Tibial nerve (tissue), 3 donors: ENCODE measurements at regions not wholly inside any gene's neighbourhood (a gene's known extent, or its start where the extent isn't known, plus 50 kb on each side); places are given as distances from the start of the nearest gene placed in this dataset.

Source experiments
- POLR2A ChIP-seq, 2 donors: fragments of 450-650 bp; IDR thresholded peaks; one replicate each; pipeline ENCODE4 v1.6.1; 2017; ENCODE audit warnings: antibody characterized with exemption in 2 of 2, mild to moderate bottlenecking in 2 of 2, moderate library complexity in 2 of 2
- TF ChIP-seq, protein P1 (sequence below), 5 experiments: fragments of 200-600 bp in 3 of 5; fragments of 450-650 bp in 2 of 5; sonication (generic) in 3 of 5; IDR thresholded peaks; one replicate each; pipeline ENCODE4 v1.5.1; 2016 to 2019; ENCODE audit warnings: antibody characterized with exemption in 5 of 5, mild to moderate bottlenecking in 3 of 5, moderate library complexity in 2 of 5

DNA sequence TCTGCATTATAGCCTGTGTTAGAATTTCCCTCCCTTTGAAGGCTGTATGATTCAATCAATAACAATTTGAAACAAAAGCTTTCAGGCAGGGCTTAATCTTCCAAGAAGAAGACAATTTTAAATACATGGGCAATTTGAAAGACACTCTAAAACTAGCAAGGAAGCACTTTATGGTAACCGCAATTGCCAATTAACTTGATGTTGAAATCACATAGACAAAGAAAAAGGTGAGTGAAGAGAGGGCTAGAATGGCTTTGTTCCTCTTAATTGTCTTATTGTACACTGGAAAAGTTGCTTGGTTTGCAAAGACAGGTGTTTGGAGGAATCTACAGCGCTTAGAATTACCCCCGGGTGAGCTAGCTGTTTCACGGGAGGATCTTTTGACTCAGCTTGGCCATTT lies 74.4 kb upstream of the PRKX start:
- TF ChIP-seq, protein P1, sequence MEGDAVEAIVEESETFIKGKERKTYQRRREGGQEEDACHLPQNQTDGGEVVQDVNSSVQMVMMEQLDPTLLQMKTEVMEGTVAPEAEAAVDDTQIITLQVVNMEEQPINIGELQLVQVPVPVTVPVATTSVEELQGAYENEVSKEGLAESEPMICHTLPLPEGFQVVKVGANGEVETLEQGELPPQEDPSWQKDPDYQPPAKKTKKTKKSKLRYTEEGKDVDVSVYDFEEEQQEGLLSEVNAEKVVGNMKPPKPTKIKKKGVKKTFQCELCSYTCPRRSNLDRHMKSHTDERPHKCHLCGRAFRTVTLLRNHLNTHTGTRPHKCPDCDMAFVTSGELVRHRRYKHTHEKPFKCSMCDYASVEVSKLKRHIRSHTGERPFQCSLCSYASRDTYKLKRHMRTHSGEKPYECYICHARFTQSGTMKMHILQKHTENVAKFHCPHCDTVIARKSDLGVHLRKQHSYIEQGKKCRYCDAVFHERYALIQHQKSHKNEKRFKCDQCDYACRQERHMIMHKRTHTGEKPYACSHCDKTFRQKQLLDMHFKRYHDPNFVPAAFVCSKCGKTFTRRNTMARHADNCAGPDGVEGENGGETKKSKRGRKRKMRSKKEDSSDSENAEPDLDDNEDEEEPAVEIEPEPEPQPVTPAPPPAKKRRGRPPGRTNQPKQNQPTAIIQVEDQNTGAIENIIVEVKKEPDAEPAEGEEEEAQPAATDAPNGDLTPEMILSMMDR (IDR thresholded peaks at IDR 0.05), result no peak
- TF ChIP-seq POLR2A (IDR thresholded peaks at IDR 0.05), result no peak
